ENCODE measurements at regions not wholly inside any gene's neighbourhood (a gene's known extent, or its start where the extent isn't known, plus 50 kb on each side); places are given as distances from the start of the nearest gene placed in this dataset.

GRCh38 chr17:21517538-21518293 is 141.6 kb downstream of the KCNJ12 start:
- no peak for DNase-seq (ENCODE audit: low read depth)

DNA sequence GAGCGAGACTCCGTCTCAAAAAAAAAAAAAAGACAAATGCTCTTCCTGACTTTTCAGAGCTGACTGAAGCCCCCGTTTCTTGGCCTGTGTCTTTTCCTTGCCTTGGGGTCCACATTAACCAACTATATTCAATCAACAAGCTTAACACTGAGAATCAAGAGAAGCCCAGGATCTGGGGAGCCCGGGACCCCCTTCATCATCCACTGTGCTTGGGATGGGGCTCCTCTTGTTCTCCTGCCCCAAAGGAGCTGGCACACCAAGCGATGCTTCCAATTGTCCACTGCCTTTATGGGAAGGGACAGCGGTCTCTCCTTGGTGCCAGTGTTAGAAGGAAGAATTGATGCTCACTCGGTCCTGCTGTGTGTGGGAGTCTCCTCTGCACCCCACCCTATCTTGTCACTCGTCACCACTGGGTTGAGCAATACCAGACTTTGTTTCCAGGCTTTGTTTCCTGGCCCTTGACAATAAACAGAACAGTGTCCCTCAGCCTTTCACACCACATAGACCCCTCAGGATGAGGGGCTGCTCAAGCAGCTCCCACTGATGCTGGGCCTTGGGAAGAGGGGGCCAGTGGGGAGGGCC is 146.7 kb downstream of the KCNJ12 start:
- DNase-seq (ENCODE audit: low read depth), result no peak

GRCh38 chr17:21523497-21524210 is 147.5 kb downstream of the KCNJ12 start:
- DNase-seq (ENCODE audit: low read depth), result peak; percentile 88

DNA sequence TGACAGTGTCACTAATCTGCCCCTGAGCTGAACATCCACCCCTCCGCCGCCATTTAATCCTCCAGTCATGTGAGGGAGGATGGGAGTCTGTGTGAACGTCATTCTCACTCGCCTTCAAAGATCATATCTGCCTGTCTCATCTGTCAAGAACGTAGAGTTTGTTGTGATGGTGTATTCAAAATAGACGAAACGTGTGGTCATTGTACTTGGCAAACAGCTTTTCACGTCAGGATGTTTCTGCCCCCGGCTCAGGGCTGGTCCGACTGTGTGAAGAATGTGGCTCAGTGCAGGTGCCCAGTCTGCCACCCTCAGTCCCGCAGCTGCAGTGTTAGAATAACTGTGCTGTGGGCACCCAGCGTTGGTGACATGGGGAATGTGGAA is 148.0 kb downstream of the KCNJ12 start:
- peak; percentile 70 for DNase-seq (ENCODE audit: low read depth)

- DNase-seq (ENCODE audit: low read depth), result no peak
Observed at GRCh38 chr17:21525464-21526130, 149.4 kb downstream of the KCNJ12 start.

- no peak for DNase-seq (ENCODE audit: low read depth)
Observed at GRCh38 chr17:21528031-21528695, 152.0 kb downstream of the KCNJ12 start.

DNA sequence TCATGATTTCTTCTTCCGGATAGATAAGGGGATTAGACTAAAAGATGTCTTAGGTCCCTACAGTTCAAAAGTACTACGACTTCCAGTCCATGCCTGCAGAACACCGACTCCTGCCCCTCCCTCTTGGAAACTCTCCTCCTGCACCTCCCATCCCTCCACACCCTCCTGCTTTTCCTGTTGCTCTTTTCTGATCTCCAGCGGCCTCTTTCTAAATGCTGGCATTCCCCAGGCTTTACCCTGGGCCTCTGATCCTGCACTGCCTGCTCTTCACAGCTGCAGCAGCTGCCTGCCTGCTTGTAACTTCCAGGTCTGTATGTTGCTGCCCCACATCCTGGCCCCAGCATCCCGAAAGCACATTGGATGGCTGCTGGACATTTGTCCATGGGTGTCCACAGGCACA is 154.2 kb downstream of the KCNJ12 start:
- no peak for DNase-seq (ENCODE audit: low read depth)

GRCh38 chr17:21530841-21531240 is 154.7 kb downstream of the KCNJ12 start:
- DNase-seq (ENCODE audit: low read depth), result no peak

DNA sequence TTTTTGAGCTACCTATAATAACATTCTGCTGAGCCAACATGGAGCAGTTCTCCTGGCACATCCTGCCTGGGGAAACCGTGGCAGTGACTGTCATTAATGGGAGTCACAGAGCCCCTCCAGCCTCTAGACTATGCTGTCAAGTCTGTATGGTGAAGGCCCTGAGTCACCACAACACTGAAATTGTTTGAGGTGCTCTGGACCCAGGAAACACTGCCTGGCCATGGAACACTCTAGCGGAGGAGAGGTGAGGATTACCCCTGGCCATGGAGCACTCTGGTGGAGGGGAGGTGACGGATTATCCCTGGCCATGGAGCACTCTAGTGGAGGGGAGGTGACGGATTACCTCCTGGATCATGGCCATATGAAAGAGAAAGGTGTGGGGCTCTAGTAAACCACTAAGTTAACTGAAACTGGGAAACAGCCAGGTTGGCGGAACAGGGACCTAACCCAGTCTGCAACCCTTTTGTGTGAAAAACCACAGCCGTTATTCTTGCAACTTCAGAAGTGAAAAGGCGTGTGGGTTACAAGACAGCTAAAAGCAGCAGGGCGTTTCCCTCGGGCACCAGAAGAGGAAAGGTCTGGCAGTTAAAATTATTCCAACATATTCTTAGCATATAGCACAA is 156.7 kb downstream of the KCNJ12 start:
- DNase-seq (ENCODE audit: low read depth), result no peak

- no peak for DNase-seq (ENCODE audit: low read depth)
Observed at GRCh38 chr17:21535686-21536375, 156.5 kb upstream of the KCNJ18 start.

GRCh38 chr17:21537302-21537701 is 155.0 kb upstream of the KCNJ18 start:
- no peak for DNase-seq (ENCODE audit: low read depth)

DNA sequence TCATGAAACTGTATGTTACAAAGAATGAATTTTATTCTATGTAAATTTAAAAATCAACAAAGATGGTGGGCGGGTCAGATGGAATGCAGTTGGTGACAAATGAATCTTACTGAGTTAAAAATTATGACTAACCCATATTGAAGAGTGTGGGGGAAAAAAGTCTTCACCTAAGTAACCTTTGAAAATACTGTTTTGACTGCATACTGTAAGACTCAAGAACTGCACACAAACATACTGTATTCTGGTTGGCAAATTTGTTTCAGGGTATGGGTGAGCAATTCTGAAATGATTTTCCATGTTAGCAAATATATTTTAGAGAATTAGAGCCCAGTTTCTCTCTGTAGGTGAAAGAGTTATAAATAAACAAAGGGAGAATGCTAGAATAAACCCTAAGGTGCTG is 153.7 kb upstream of the KCNJ18 start:
- no peak for DNase-seq (ENCODE audit: low read depth)

GRCh38 chr17:21539146-21539545 is 153.2 kb upstream of the KCNJ18 start:
- peak; percentile 17 for DNase-seq (ENCODE audit: low read depth)

GRCh38 chr17:21540502-21540901 is 151.8 kb upstream of the KCNJ18 start:
- DNase-seq (ENCODE audit: low read depth), result no peak

GRCh38 chr17:21542070-21542469 is 150.3 kb upstream of the KCNJ18 start:
- DNase-seq (ENCODE audit: low read depth), result no peak

GRCh38 chr17:21542991-21543390 is 149.3 kb upstream of the KCNJ18 start:
- DNase-seq (ENCODE audit: low read depth), result no peak

DNA sequence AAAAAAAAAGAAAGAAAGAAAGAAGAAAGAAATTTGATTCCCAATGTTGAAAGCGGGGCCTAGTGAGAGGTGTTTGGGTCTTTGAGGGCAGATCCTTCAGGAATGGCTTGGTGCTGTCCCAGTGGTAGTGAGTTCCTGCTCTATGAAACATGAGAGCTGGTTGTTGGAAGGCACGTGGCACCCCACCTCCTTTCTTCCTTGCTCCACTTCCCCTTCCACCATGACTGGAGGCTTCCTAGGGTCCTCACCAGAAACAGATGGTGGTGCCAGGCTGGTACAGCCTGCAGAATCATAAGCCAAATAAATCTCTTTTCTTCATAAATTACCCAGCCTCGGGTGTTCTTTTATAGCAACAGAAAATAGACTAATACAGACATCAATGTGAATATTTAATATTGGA is 147.3 kb upstream of the KCNJ18 start:
- no peak for DNase-seq (ENCODE audit: low read depth)

- DNase-seq (ENCODE audit: low read depth), result no peak
Observed at GRCh38 chr17:21548236-21548635, 144.1 kb upstream of the KCNJ18 start.

- DNase-seq (ENCODE audit: low read depth), result peak; percentile 37
Observed at GRCh38 chr17:21549107-21549687, 143.1 kb upstream of the KCNJ18 start.

DNA sequence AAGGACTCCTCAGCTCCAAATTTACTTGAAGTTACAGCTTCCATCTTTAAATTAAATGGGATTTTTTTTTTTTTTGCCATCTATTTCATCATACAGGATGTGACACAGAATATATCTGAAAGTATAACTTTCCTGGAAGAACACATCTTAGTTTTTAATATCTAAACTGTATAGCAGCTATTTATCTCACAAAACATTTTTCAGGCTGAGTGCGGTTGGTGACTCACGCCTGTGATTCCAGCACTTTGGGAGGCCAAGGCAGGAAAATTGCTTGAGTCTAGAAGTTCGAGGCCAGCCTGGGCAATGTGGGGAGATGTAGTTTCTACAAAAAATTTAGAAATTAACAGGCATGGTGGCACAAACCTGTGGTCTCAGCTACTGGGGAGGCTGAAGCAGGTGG is 142.3 kb upstream of the KCNJ18 start:
- peak; percentile 36 for DNase-seq (ENCODE audit: low read depth)
